CD8-positive, alpha-beta memory T cell (primary cell): ENCODE measurements at regions not wholly inside any gene's neighbourhood (a gene's known extent, or its start where the extent isn't known, plus 50 kb on each side); places are given as distances from the start of the nearest gene placed in this dataset.
"Not testable (repeated sequence)": the region's sequence is repeated elsewhere in the genome, so short reads cannot be mapped to it uniquely, and the experiment has no call there.

Source experiments
- CTCF ChIA-PET: fragments of 350-600 bp; sonication (Branson Sonifier 250); formaldehyde crosslinking; loops from one replicate; lab custom pipeline; 2021; ENCODE audit warnings: antibody characterized with exemption; lab: Charles Lee
- POLR2A ChIA-PET: fragments of 350-600 bp; sonication (Branson Sonifier 250); formaldehyde crosslinking; loops from one replicate; lab custom pipeline; 2021; ENCODE audit warnings: antibody characterized with exemption; lab: Charles Lee
- DNase-seq, 5 donors: peaks; one replicate each; pipeline versions ENCODE4 v3.0.0 to v3.0.0-alpha.2; 2020 to 2022; ENCODE audit warnings: mixed read lengths in 1 of 5
- H3K27ac ChIP-seq: one replicate; pipeline ENCODE4 v1.7.0; 2013; ENCODE audit warnings: low read depth, mild to moderate bottlenecking, low read length, moderate library complexity
- H3K27me3 ChIP-seq: 2 replicates; pipeline ENCODE4 v1.7.0; 2013; ENCODE audit warnings: low read length, mild to moderate bottlenecking; ENCODE audit not compliant: insufficient read depth, poor library complexity, severe bottlenecking
- H3K36me3 ChIP-seq: 2 replicates; pipeline ENCODE4 v1.7.0; 2013; ENCODE audit warnings: mild to moderate bottlenecking, low read length, moderate library complexity; ENCODE audit not compliant: insufficient read depth
- H3K4me1 ChIP-seq: 2 replicates; pipeline ENCODE4 v1.7.0; 2013; ENCODE audit warnings: mild to moderate bottlenecking, low read length, moderate library complexity; ENCODE audit not compliant: insufficient read depth
- H3K4me3 ChIP-seq: 2 replicates; pipeline ENCODE4 v1.7.0; 2013; ENCODE audit warnings: mild to moderate bottlenecking, low read length
- H3K9me3 ChIP-seq: 2 replicates; pipeline ENCODE4 v1.7.0; 2013; ENCODE audit warnings: mild to moderate bottlenecking, low read length
- H3K27ac Mint-ChIP-seq, 8 donors: one replicate each; pipeline ENCODE4 v1.8.0; 2020 to 2021; ENCODE audit warnings: mixed read lengths in 8 of 8, mild to moderate bottlenecking in 6 of 8, inconsistent platforms in 3 of 8, moderate library complexity in 3 of 8
- H3K27me3 Mint-ChIP-seq, 2 donors: one replicate each; pipeline ENCODE4 v1.8.0; 2020 to 2021; ENCODE audit warnings: mixed read lengths in 2 of 2, mild to moderate bottlenecking in 1 of 2, moderate library complexity in 1 of 2
- H3K36me3 Mint-ChIP-seq, 3 donors: one replicate each; pipeline ENCODE4 v1.8.0; 2020 to 2021; ENCODE audit warnings: mixed read lengths in 3 of 3, inconsistent platforms in 1 of 3, mild to moderate bottlenecking in 1 of 3
- H3K4me1 Mint-ChIP-seq, 3 donors: one replicate each; pipeline ENCODE4 v1.8.0; 2020 to 2021; ENCODE audit warnings: mixed read lengths in 3 of 3, inconsistent platforms in 1 of 3, mild to moderate bottlenecking in 1 of 3
- H3K4me3 Mint-ChIP-seq, 7 donors: one replicate each; pipeline ENCODE4 v1.8.0; 2020 to 2021; ENCODE audit warnings: mixed read lengths in 7 of 7, mild to moderate bottlenecking in 6 of 7, moderate library complexity in 4 of 7, inconsistent platforms in 2 of 7
- H3K9me3 Mint-ChIP-seq, 5 donors: one replicate each; pipeline ENCODE4 v1.8.0; 2020 to 2022; ENCODE audit warnings: mixed read lengths in 5 of 5, mild to moderate bottlenecking in 3 of 5, moderate library complexity in 2 of 5, inconsistent platforms in 1 of 5

GRCh38 chr5:92616085-92616484, 964.9 kb downstream of the NR2F1-AS1 start:
- no peak overlapping the region for H3K27ac ChIP-seq
- ChIA-PET POLR2A (no interaction called here), CTCF (no interaction called here)
- H3K4me3 Mint-ChIP-seq: no peak overlapping the region
- no peaks in the 10 kb centered on the region for H3K27me3 ChIP-seq
- H3K36me3 Mint-ChIP-seq: no peaks in the 10 kb centered on the region
- no peak for DNase-seq
- H3K9me3 ChIP-seq: no peaks in the 10 kb centered on the region
- no peaks in the 10 kb centered on the region for H3K4me1 ChIP-seq
- no peak overlapping the region for H3K4me3 ChIP-seq
- H3K9me3 Mint-ChIP-seq: peaks cover 0 to 11% (median 7%) of the 10 kb centered on the region in 5 donors
- H3K4me1 Mint-ChIP-seq: no peaks in the 10 kb centered on the region
- H3K36me3 ChIP-seq: no peaks in the 10 kb centered on the region
- H3K27ac Mint-ChIP-seq: no peak overlapping the region
- no peaks in the 10 kb centered on the region for H3K27me3 Mint-ChIP-seq

GRCh38 chr5:92613546-92613945, 967.5 kb downstream of the NR2F1-AS1 start:
- H3K9me3 ChIP-seq: no peaks in the 10 kb centered on the region
- Mint-ChIP-seq H3K27me3 (no peaks in the 10 kb centered on the region), H3K9me3 (peaks cover 0 to 2% (median 0%) of the 10 kb centered on the region in 5 donors), H3K36me3 (no peaks in the 10 kb centered on the region), H3K4me3 (no peak overlapping the region), H3K4me1 (no peaks in the 10 kb centered on the region), H3K27ac (no peak overlapping the region)
- H3K36me3 ChIP-seq: no peaks in the 10 kb centered on the region
- DNase-seq: no peak
- POLR2A ChIA-PET: no interaction called here
- H3K27ac ChIP-seq: no peak overlapping the region
- CTCF ChIA-PET: no interaction called here
- H3K4me3 ChIP-seq: no peak overlapping the region
- H3K4me1 ChIP-seq: no peaks in the 10 kb centered on the region
- H3K27me3 ChIP-seq: no peaks in the 10 kb centered on the region

- H3K9me3 ChIP-seq, H3K36me3 Mint-ChIP-seq, POLR2A ChIA-PET, H3K4me1 ChIP-seq, H3K4me1 Mint-ChIP-seq, H3K27ac ChIP-seq, H3K27me3 Mint-ChIP-seq, H3K4me3 Mint-ChIP-seq, H3K4me3 ChIP-seq, H3K27me3 ChIP-seq, CTCF ChIA-PET, H3K36me3 ChIP-seq, DNase-seq, H3K27ac Mint-ChIP-seq: not testable (repeated sequence)
- peaks cover 0 to 11% (median 0%) of the 10 kb centered on the region in 5 donors for H3K9me3 Mint-ChIP-seq
Measured at GRCh38 chr5:92610435-92610834, 970.6 kb downstream of the NR2F1-AS1 start.

DNA sequence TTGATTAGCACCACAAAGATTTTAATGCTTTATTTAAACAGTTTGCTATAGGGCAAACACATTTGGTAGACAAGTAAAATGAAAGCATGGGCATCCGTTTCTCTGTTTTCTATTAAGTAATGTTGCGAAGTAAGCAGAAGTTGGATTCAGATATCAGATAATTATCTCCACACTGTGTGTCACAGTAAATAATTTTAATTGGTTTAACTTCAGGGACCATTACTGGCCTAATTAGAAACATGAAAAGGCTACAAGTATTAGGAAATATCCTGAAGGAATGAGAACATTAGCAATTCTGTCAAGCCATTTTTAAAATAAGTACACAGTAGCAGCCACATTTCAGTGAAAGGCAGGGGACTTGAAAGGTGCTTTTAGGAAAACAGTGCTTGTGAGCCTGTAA, 975.4 kb downstream of the NR2F1-AS1 start:
- Mint-ChIP-seq H3K4me3 (no peak overlapping the region), H3K4me1 (no peaks in the 10 kb centered on the region), H3K36me3 (no peaks in the 10 kb centered on the region), H3K27me3 (no peaks in the 10 kb centered on the region), H3K9me3 (peaks cover 0 to 10% (median 2%) of the 10 kb centered on the region in 5 donors), H3K27ac (no peak overlapping the region)
- no peak overlapping the region for H3K27ac ChIP-seq
- no peaks in the 10 kb centered on the region for H3K4me1 ChIP-seq
- no peaks in the 10 kb centered on the region for H3K36me3 ChIP-seq
- ChIA-PET POLR2A (no interaction called here), CTCF (no interaction called here)
- H3K27me3 ChIP-seq: no peaks in the 10 kb centered on the region
- no peaks in the 10 kb centered on the region for H3K9me3 ChIP-seq
- no peak for DNase-seq
- H3K4me3 ChIP-seq: no peak overlapping the region

- H3K36me3 Mint-ChIP-seq: no peaks in the 10 kb centered on the region
- H3K4me1 Mint-ChIP-seq: no peaks in the 10 kb centered on the region
- Histone ChIP-seq H3K27ac (no peak overlapping the region), H3K36me3 (no peaks in the 10 kb centered on the region), H3K4me3 (no peak overlapping the region), H3K27me3 (no peaks in the 10 kb centered on the region), H3K4me1 (no peaks in the 10 kb centered on the region), H3K9me3 (no peaks in the 10 kb centered on the region)
- ChIA-PET POLR2A (no interaction called here), CTCF (no interaction called here)
- peaks cover 0 to 33% (median 3%) of the 10 kb centered on the region in 5 donors for H3K9me3 Mint-ChIP-seq
- no peak overlapping the region for H3K27ac Mint-ChIP-seq
- DNase-seq: no peak
- no peak overlapping the region for H3K4me3 Mint-ChIP-seq
- H3K27me3 Mint-ChIP-seq: no peaks in the 10 kb centered on the region
Measured at GRCh38 chr5:92599217-92599810, 981.7 kb downstream of the NR2F1-AS1 start.

DNA sequence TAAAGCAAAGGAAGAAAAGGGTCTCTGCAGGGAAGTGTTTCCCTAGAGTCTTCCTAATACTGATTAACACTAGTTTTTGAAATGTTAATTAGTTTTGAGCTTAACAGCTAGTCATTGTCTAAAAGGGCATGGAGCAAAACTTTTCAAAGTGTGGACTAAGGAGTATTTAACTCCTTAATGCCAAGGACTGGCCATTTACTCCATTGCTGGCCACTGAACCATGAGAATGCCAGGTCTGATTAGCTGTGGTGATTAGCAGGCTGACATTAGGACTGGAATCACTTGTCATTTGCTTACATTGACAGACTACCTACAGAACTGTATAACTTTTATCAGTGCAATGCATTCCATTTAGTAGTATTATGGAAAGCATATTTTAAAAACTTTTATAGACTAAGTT, 987.0 kb downstream of the NR2F1-AS1 start:
- POLR2A ChIA-PET: no interaction called here
- Mint-ChIP-seq H3K4me3 (no peak overlapping the region), H3K9me3 (peaks cover 0 to 42% (median 6%) of the 10 kb centered on the region in 5 donors), H3K27me3 (no peaks in the 10 kb centered on the region), H3K27ac (no peak overlapping the region), H3K4me1 (no peaks in the 10 kb centered on the region), H3K36me3 (no peaks in the 10 kb centered on the region)
- Histone ChIP-seq H3K4me1 (no peaks in the 10 kb centered on the region), H3K36me3 (no peaks in the 10 kb centered on the region), H3K9me3 (no peaks in the 10 kb centered on the region), H3K27me3 (no peaks in the 10 kb centered on the region), H3K27ac (no peak overlapping the region), H3K4me3 (no peak overlapping the region)
- CTCF ChIA-PET: no interaction called here
- no peak for DNase-seq

DNA sequence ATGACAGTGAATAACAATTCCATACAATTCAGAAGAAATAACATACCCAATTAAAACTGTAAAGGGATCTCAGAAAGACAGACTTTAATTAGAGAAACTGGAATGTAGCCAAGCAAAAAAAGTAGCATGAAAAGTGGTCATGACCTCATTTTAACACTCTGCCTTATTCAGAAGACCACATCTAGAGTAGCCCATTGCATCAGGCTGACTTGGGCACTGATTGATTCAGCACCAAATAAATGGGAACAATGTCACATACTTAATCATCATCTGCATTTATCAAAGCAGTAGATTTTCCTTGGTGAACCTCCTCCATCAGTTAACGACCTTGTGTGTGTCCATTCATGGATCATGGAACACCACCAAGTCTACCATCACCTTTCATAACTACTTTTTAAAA, 992.1 kb downstream of the NR2F1-AS1 start:
- ChIA-PET POLR2A (no interaction called here), CTCF (no interaction called here)
- Mint-ChIP-seq H3K27me3 (no peaks in the 10 kb centered on the region), H3K27ac (no peak overlapping the region), H3K4me3 (no peak overlapping the region), H3K4me1 (no peaks in the 10 kb centered on the region), H3K9me3 (peaks cover under 1 to 21% (median 4%) of the 10 kb centered on the region in 5 donors), H3K36me3 (no peaks in the 10 kb centered on the region)
- H3K27me3 ChIP-seq: no peaks in the 10 kb centered on the region
- no peaks in the 10 kb centered on the region for H3K4me1 ChIP-seq
- no peak overlapping the region for H3K27ac ChIP-seq
- no peaks in the 10 kb centered on the region for H3K36me3 ChIP-seq
- H3K4me3 ChIP-seq: no peak overlapping the region
- DNase-seq: no peak
- no peaks in the 10 kb centered on the region for H3K9me3 ChIP-seq

DNA sequence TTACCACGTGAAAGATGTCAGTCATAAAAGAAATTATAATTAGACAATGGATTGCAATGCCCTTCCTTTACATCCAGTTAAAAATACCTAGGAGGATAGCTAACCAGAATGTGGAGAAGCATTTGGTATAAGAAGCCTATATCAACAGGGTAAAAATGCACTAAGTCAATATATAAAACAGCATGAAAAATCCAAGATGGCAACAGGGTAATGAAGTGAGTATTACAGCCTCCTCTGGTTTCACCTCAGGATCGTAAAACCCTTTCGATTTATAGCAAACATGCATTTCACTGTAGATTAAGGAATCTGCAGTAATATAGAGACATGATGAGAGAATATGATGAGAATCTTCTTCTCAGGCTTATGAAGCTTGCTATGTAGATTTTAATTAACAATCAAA, 999.3 kb downstream of the NR2F1-AS1 start:
- no peaks in the 10 kb centered on the region for H3K36me3 Mint-ChIP-seq
- CTCF ChIA-PET: no interaction called here
- no peaks in the 10 kb centered on the region for H3K27me3 ChIP-seq
- H3K4me1 ChIP-seq: no peaks in the 10 kb centered on the region
- no peaks in the 10 kb centered on the region for H3K9me3 ChIP-seq
- H3K27ac ChIP-seq: no peak overlapping the region
- no peak overlapping the region for H3K4me3 ChIP-seq
- no peak overlapping the region for H3K4me3 Mint-ChIP-seq
- no peaks in the 10 kb centered on the region for H3K27me3 Mint-ChIP-seq
- POLR2A ChIA-PET: no interaction called here
- DNase-seq: no peak
- H3K4me1 Mint-ChIP-seq: no peaks in the 10 kb centered on the region
- no peaks in the 10 kb centered on the region for H3K36me3 ChIP-seq
- no peak overlapping the region for H3K27ac Mint-ChIP-seq
- H3K9me3 Mint-ChIP-seq: peaks cover 2 to 10% (median 5%) of the 10 kb centered on the region in 5 donors

DNA sequence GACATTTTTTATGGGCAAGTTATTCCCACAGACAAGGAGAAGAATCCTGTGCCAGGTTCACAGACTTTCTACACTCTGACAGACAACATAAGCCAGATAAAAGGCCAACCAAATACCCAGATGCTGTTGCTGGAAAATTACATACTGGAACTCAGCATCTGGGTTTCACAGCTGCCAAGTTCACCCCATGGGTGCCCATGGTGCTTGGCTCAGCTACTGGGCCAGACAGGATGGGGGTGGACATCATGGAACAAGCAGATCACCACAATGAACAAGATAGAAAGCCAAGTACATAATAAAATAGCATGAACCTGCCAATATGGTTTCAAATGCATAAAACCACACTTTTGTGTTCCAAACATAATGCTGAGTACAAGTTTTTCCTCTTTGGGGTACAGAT, 999.8 kb downstream of the NR2F1-AS1 start:
- Histone ChIP-seq H3K27ac (no peak overlapping the region), H3K4me1 (no peaks in the 10 kb centered on the region), H3K4me3 (no peak overlapping the region), H3K27me3 (no peaks in the 10 kb centered on the region), H3K9me3 (no peaks in the 10 kb centered on the region), H3K36me3 (no peaks in the 10 kb centered on the region)
- ChIA-PET POLR2A (no interaction called here), CTCF (no interaction called here)
- H3K27me3 Mint-ChIP-seq: no peaks in the 10 kb centered on the region
- DNase-seq: no peak
- H3K4me1 Mint-ChIP-seq: no peaks in the 10 kb centered on the region
- H3K4me3 Mint-ChIP-seq: no peak overlapping the region
- H3K9me3 Mint-ChIP-seq: peaks cover 2 to 10% (median 5%) of the 10 kb centered on the region in 5 donors
- H3K36me3 Mint-ChIP-seq: no peaks in the 10 kb centered on the region
- no peak overlapping the region for H3K27ac Mint-ChIP-seq
